Memory B cell (primary cell): ENCODE measurements at regions not wholly inside any gene's neighbourhood (a gene's known extent, or its start where the extent isn't known, plus 50 kb on each side); places are given as distances from the start of the nearest gene placed in this dataset.

Experiments
- ATAC-seq: fragments of 150-1000 bp; cut with Tn5 transposase; 2 replicates; pipeline ENCODE4 v1.10.0; 2021; ENCODE audit warnings: low read depth, mild to moderate bottlenecking, moderate library complexity
- DNase-seq, 2 donors: peaks; one replicate each; pipeline ENCODE4 v3.0.0; 2022; ENCODE audit warnings: low spot score in 2 of 2
- H3K27ac Mint-ChIP-seq: one replicate; pipeline ENCODE4 v1.8.0; 2022; ENCODE audit warnings: mild to moderate bottlenecking, moderate library complexity, mixed read lengths
- H3K27me3 Mint-ChIP-seq: one replicate; pipeline ENCODE4 v1.8.0; 2022; ENCODE audit warnings: mixed read lengths
- H3K36me3 Mint-ChIP-seq: one replicate; pipeline ENCODE4 v1.8.0; 2022; ENCODE audit warnings: mild to moderate bottlenecking, mixed read lengths
- H3K4me1 Mint-ChIP-seq: one replicate; pipeline ENCODE4 v1.8.0; 2022; ENCODE audit warnings: mixed read lengths
- H3K4me3 Mint-ChIP-seq: one replicate; pipeline ENCODE4 v1.8.0; 2022; ENCODE audit warnings: mild to moderate bottlenecking, moderate library complexity, mixed read lengths
- H3K9me3 Mint-ChIP-seq: one replicate; pipeline ENCODE4 v1.8.0; 2022; ENCODE audit warnings: mixed read lengths

DNA sequence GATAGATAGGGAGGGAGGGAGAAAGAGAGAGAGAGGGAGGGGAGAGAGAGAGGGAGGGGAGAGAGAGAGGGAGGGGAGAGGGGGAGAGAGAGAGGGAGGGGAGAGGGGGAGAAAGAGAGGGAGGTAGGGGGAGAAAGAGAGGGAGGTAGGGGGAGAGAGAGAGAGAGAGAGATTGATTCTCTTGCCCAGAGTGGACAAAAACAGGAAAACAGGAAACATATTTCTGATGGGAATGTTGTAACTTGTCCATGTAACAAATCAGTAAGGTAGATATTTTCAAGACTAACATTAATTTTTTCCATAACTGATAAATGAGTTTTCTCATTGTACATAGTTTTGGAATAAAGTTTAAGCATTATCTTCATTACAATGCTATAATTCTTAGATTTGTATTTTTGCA lies 811.7 kb upstream of the GRAMD2B start:
- no peak overlapping the region for H3K4me3 Mint-ChIP-seq
- DNase-seq = no peak
- no peak overlapping the region for H3K27ac Mint-ChIP-seq
- peaks cover 2% of the 10 kb centered on the region for H3K27me3 Mint-ChIP-seq
- no peaks in the 10 kb centered on the region for H3K36me3 Mint-ChIP-seq
- peaks cover 3% of the 10 kb centered on the region for H3K4me1 Mint-ChIP-seq
- no peak for ATAC-seq
- no peaks in the 10 kb centered on the region for H3K9me3 Mint-ChIP-seq

DNA sequence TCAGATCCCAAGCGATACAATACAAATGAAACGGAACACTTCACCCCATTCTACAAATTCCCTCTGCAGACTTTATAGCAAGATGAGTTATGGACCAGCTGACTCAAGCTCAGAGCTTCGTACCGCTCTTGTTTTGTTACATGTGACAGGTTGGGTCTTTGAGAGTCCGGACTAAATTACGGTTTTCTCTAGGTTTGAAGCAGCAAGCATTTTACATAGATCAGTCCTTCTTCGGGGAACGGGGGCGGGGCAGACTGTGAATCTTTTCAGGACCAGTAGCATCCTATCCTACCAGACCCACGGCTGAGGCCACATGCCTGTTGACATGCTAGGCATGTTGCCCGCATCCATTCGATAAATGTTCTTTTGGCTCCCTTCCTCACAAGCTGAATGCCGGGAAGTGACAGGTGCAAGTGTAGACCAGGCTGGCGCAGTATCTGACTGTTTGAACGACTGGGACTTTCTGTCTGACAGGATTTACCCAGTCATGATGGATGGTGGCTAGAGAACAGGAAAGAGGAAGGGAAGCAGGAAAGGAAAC lies 811.0 kb upstream of the GRAMD2B start:
- no peaks in the 10 kb centered on the region for H3K9me3 Mint-ChIP-seq

DNA sequence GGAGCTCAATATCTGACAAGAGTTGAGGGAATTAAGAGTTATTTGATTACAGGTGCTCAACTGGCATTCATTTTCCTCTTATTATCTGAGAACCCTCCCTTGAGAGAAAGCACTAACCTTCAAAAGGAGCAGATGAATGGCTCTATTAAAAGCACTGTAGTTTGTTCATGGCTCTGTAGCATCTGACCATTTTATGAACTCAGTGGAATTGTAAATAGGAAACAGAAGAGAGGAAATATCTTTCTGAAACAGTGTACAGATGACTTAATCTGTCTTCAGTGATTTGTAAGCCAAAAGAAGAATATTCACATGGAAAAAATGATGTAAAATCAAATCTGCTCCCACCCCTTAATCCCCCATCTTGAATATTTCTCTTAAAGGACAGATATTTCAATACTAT lies 810.4 kb upstream of the GRAMD2B start:
- H3K4me1 Mint-ChIP-seq = no peaks in the 10 kb centered on the region
- no peaks in the 10 kb centered on the region for H3K9me3 Mint-ChIP-seq
- DNase-seq = no peak
- H3K27me3 Mint-ChIP-seq = peaks cover 2% of the 10 kb centered on the region
- no peak overlapping the region for H3K27ac Mint-ChIP-seq
- no peaks in the 10 kb centered on the region for H3K36me3 Mint-ChIP-seq
- no peak overlapping the region for H3K4me3 Mint-ChIP-seq
- ATAC-seq = no peak

More for the DNA sequence above, 811.0 kb upstream of the GRAMD2B start:
- DNase-seq = no peak
- no peak overlapping the region for H3K27ac Mint-ChIP-seq
- H3K4me1 Mint-ChIP-seq = no peaks in the 10 kb centered on the region
- ATAC-seq = no peak
- H3K4me3 Mint-ChIP-seq = no peak overlapping the region
- peaks cover 2% of the 10 kb centered on the region for H3K27me3 Mint-ChIP-seq
- H3K36me3 Mint-ChIP-seq = no peaks in the 10 kb centered on the region

DNA sequence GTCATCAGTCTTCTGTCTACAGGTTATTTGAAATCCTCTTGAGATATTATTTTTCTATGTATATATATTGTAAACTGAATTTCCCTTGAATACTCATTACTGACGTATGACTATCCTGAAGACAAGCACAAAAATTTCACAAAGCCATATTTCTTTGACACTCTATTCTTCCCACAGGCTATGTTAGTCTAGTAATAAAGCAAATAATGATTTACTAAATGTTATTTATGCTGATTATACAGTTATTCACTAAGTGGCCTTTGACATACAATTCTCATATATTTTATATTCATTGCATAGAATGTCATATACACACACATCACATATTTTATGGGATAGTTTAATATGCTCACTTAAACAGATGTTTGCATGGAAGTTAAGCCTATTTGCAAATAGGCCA lies 793.0 kb upstream of the GRAMD2B start:
- H3K36me3 Mint-ChIP-seq = no peaks in the 10 kb centered on the region
- no peak overlapping the region for H3K4me3 Mint-ChIP-seq
- no peak overlapping the region for H3K27ac Mint-ChIP-seq

DNA sequence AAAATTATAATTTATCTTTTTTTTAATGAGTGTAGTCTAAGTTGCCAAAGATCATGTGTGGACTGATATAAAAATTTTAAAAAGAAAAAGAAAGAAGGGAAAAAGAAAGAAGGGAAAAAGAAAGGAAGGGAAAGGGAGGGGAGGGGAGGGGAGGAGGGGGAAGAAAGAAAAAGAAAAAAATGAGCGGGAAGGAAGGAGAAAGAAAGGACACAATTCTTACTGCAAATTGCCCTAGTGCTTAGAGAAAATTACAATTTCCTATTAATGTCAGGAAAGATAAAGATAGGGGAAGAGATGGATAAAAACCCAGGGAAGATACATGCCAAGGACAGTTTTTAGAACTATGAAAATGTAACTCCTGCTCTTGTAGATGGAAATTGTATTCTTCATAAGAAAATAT lies 789.7 kb upstream of the GRAMD2B start:
- Mint-ChIP-seq H3K27ac (no peak overlapping the region), H3K9me3 (no peaks in the 10 kb centered on the region), H3K4me1 (no peaks in the 10 kb centered on the region), H3K4me3 (no peak overlapping the region), H3K27me3 (no peaks in the 10 kb centered on the region), H3K36me3 (no peaks in the 10 kb centered on the region)
- DNase-seq (no peak), ATAC-seq (no peak)

More for the DNA sequence above, 793.0 kb upstream of the GRAMD2B start:
- H3K9me3 Mint-ChIP-seq = no peaks in the 10 kb centered on the region
- DNase-seq (no peak), ATAC-seq (no peak)
- no peaks in the 10 kb centered on the region for H3K27me3 Mint-ChIP-seq
- H3K4me1 Mint-ChIP-seq = no peaks in the 10 kb centered on the region

DNA sequence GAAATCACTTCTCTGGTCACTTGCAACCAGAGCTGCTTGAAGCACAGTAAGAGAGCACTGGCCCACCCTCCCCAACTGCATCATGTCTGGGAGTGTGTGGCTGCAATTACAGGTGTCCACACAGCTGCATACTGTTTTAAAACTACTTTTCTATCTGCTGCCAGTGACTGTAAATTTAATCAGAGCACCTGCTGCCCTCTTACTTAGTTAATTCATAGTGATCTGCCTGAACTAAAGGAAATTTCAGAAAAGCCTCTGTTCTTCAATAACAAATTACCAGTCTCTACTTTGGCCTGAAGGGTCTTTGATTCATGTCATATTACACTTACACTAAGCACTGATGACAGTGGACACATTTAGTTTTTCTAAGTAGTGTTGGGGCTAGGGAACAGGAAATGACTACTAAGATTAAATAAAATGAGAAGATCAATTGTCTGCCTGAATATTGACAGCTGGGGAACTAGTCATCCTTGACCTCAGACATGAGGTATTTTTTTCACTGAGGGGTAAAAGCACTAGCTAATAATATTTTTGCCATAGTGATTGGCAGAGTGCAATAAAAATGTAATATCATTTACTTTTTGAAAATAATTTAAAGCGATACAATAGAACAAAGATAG lies 788.9 kb upstream of the GRAMD2B start:
- Mint-ChIP-seq H3K4me1 (no peaks in the 10 kb centered on the region), H3K27me3 (no peaks in the 10 kb centered on the region), H3K27ac (no peak overlapping the region), H3K4me3 (no peak overlapping the region), H3K36me3 (no peaks in the 10 kb centered on the region), H3K9me3 (no peaks in the 10 kb centered on the region)
- no peak for ATAC-seq
- DNase-seq = no peak

DNA sequence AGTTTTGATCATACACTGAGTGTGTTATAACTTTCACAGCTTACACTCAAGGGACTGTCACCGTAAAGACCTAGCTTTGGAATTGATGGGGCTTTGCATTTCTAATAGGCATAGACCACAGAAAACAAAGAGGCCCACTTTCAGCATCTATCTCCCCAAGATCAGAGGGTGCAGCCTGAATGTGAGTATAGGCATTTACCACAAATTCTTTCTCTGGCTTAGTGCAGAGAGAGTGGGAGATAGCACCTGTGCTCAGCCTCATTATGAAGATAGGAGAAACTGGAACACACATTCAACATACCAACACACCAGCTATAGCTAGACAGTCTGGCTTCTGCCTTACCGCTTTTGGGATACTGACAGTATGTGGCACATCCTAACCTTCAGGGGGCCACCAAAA lies 783.4 kb upstream of the GRAMD2B start:
- Mint-ChIP-seq H3K9me3 (peaks cover 15% of the 10 kb centered on the region), H3K27me3 (peaks cover 4% of the 10 kb centered on the region), H3K36me3 (peaks cover 4% of the 10 kb centered on the region), H3K27ac (no peak overlapping the region), H3K4me3 (no peak overlapping the region), H3K4me1 (no peaks in the 10 kb centered on the region)
- no peak for DNase-seq
- ATAC-seq = no peak

DNA sequence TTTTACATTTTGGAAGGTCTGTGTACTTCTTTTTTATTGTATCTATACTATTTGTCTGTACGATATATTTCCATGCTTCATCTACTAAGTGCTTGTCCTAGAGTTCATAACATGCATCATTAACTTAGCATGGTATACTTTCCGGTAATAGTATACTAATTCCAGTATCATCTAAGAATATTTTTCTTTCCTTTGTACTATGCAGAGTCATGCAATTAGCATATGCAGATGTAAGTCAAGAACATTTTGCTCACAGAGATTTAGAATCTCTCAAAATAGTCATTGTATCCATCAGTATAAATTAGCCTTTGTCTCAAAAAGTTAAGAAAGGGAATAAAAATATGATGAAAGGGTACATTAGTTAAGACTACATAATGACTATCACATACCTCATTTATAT lies 770.4 kb upstream of the GRAMD2B start:
- H3K27ac Mint-ChIP-seq = no peak overlapping the region
- H3K4me3 Mint-ChIP-seq = no peak overlapping the region
- ATAC-seq (no peak), DNase-seq (no peak)
- H3K27me3 Mint-ChIP-seq = peaks cover 2% of the 10 kb centered on the region
- no peaks in the 10 kb centered on the region for H3K36me3 Mint-ChIP-seq
- no peaks in the 10 kb centered on the region for H3K4me1 Mint-ChIP-seq
- no peaks in the 10 kb centered on the region for H3K9me3 Mint-ChIP-seq

DNA sequence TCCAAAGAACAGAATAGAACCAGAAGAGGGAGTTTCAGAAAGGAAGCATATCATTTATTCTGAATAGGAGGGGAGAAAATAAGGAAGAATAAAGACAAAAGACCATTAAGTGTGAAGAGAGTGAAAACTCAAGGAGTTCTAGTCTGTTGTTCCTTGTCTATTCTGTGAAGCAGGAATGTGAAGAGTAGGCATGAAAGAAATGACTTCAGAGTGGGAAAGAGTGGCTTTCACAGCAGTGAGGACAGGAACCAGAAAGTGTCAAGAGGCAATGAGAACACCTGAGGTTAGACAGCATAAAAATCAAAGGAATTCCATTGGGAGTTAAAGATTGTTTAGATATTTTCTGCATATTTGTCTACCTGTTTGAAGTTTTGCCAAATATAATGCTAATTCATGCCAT lies 768.8 kb upstream of the GRAMD2B start:
- H3K4me3 Mint-ChIP-seq = no peak overlapping the region
- no peak for DNase-seq

DNA sequence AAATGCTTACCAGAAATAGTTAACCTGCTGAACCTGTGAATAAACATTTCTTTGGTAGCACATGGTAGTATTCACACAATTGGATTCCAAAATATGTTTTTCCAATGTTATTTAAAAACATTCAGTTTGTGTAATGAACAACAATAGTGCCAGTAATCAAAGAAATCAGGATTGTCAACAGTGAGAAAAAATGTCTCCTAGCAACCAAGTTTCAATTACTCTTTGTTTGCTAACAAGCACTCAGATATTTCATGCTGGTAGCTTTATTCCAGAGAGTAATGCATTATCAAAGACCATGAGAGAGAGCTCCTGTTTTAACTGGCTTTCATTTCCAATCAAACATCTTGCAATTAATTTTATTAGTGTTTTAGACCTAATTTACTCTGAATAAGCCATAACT lies 768.1 kb upstream of the GRAMD2B start:
- DNase-seq = no peak
- H3K27me3 Mint-ChIP-seq = peaks cover 2% of the 10 kb centered on the region

More for the DNA sequence above, 768.8 kb upstream of the GRAMD2B start:
- H3K27ac Mint-ChIP-seq = no peak overlapping the region
- no peak for ATAC-seq
- no peaks in the 10 kb centered on the region for H3K9me3 Mint-ChIP-seq
- peaks cover 2% of the 10 kb centered on the region for H3K27me3 Mint-ChIP-seq
- H3K36me3 Mint-ChIP-seq = no peaks in the 10 kb centered on the region
- H3K4me1 Mint-ChIP-seq = no peaks in the 10 kb centered on the region

DNA sequence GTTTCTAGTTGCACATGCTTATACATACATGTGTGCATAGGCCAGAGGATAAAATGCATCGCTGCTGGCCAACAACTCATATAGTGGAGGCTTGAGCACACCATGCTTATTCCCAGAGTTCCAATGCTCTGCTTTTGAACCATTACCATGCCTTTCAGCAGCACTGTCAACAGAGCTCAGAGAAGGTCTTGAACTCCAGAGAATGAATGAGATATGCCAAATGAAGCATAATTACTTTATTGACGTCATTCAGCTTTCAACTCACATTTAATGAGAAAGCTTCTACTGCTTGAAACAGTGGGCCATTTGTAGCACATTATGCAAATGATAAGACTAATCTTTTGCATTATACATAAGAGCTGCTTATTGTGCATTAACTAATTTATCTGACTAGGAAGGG lies 765.3 kb upstream of the GRAMD2B start:
- ATAC-seq (no peak), DNase-seq (no peak)
- no peaks in the 10 kb centered on the region for H3K27me3 Mint-ChIP-seq
- H3K4me1 Mint-ChIP-seq = no peaks in the 10 kb centered on the region
- no peaks in the 10 kb centered on the region for H3K9me3 Mint-ChIP-seq
- no peaks in the 10 kb centered on the region for H3K36me3 Mint-ChIP-seq
- no peak overlapping the region for H3K4me3 Mint-ChIP-seq
- H3K27ac Mint-ChIP-seq = no peak overlapping the region

More for the DNA sequence above, 768.1 kb upstream of the GRAMD2B start:
- no peak overlapping the region for H3K4me3 Mint-ChIP-seq
- no peak overlapping the region for H3K27ac Mint-ChIP-seq
- H3K4me1 Mint-ChIP-seq = no peaks in the 10 kb centered on the region
- no peaks in the 10 kb centered on the region for H3K9me3 Mint-ChIP-seq
- ATAC-seq = no peak
- no peaks in the 10 kb centered on the region for H3K36me3 Mint-ChIP-seq

DNA sequence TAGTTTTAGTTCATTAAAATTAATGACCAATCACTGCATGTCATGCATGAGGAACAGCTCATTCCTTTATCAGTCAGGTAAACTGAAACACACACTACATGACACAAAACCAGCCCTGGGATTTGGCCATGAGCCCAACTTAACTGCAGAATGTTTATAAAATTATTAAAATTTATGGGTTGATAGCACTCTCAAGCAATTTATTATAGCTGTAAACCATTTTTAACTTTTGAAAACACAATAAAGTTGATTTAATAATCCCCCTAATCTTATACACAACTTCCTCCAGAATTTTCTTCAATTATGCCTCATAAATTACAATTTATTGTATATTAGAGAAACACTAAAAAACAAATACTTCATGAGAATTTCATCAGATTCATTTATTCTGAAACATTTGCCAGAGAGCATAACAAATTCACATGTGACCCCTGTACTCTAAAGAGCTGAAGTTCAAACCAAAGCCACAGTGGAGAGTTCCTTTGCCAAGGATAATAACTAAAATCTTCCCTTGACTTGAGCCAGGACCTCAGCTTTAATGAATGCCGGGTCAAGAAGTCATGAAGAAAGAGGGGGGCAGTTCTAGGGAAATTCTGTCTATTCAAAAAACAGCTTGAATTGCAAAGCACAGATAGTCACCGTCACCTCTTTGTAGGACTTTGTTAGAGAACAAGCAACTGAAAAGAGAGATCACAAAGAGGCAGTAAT lies 763.7 kb upstream of the GRAMD2B start:
- Mint-ChIP-seq H3K4me3 (no peak overlapping the region), H3K27ac (no peak overlapping the region), H3K27me3 (peaks cover 2% of the 10 kb centered on the region), H3K9me3 (no peaks in the 10 kb centered on the region), H3K4me1 (no peaks in the 10 kb centered on the region), H3K36me3 (no peaks in the 10 kb centered on the region)
- ATAC-seq (no peak), DNase-seq (no peak)

DNA sequence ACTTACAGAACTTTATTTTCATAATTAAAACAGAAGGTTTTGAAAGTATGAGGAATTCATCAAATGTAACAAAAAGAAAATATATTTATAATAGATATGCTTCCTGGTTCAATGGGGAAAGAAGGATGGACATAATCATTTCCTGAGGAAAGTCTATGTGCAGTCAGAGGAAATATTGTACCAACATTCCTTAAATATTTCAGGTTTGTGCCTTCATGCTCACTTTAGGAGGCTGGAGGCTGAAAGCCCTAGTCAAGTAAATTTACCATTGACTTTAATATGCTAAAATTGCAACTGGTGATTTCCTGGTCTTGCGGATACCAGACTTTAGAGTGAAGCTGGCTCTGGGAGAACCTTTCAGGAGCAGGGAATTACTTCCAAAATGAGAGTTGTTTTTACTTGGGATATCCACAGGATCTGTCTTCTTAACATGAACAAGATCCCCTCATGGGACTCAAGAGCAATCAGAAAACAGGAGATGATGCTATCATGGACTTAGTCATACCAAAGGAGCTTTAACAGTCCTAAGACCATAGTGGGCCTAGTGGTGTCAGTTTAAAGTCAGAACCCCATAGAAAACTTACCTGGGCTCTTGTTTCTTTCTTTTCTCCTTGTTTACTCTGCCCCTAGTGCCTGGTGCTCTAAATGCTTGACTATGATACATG lies 762.8 kb upstream of the GRAMD2B start:
- H3K27ac Mint-ChIP-seq = no peak overlapping the region

DNA sequence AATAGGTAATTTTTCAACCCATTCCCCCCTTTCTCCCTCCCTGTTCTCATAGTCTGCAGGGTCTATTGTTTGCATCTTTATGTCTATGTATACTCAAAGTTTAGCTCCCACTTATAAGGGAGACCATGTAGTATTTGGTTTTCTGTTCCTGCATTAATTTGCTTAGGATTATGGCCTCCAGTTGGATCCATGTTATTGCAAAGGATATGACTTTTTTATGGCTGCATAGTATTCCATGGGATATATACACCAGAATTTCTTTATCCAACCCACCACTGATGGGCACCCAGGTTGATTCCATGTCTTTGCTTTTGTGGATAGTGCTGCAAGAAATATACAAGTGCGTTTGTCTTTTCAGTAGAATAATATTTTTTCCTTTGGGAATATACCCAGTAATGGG lies 761.6 kb upstream of the GRAMD2B start:
- H3K36me3 Mint-ChIP-seq = no peaks in the 10 kb centered on the region
- no peak for DNase-seq
- H3K4me1 Mint-ChIP-seq = no peaks in the 10 kb centered on the region
- no peak overlapping the region for H3K27ac Mint-ChIP-seq
- no peak for ATAC-seq
- peaks cover 6% of the 10 kb centered on the region for H3K27me3 Mint-ChIP-seq
- no peak overlapping the region for H3K4me3 Mint-ChIP-seq
- no peaks in the 10 kb centered on the region for H3K9me3 Mint-ChIP-seq

More for the DNA sequence above, 762.8 kb upstream of the GRAMD2B start:
- no peaks in the 10 kb centered on the region for H3K9me3 Mint-ChIP-seq
- ATAC-seq (no peak), DNase-seq (no peak)
- no peaks in the 10 kb centered on the region for H3K4me1 Mint-ChIP-seq
- H3K36me3 Mint-ChIP-seq = no peaks in the 10 kb centered on the region
- no peak overlapping the region for H3K4me3 Mint-ChIP-seq
- peaks cover 2% of the 10 kb centered on the region for H3K27me3 Mint-ChIP-seq
